GM10248 (cell line): ENCODE measurements at regions not wholly inside any gene's neighbourhood (a gene's known extent, or its start where the extent isn't known, plus 50 kb on each side); places are given as distances from the start of the nearest gene placed in this dataset.

Source experiments
- CTCF ChIA-PET: fragments of 300-600 bp; sonication (Branson Sonifier 250); formaldehyde crosslinking; extraction: SDS; loops from one replicate; lab custom pipeline; 2021; ENCODE audit warnings: antibody characterized with exemption; lab: Yijun Ruan, JAX
- POLR2A ChIA-PET: fragments of 350-650 bp; sonication (Branson Sonifier 250); formaldehyde crosslinking; extraction: SDS; loops from one replicate; lab custom pipeline; 2020; ENCODE audit warnings: antibody characterized with exemption; lab: Yijun Ruan, JAX
- DNase-seq: peaks from one replicate; pipeline ENCODE4 v3.0.0; 2012; ENCODE audit errors: extremely low spot score
- CTCF ChIP-seq: IDR thresholded peaks from 2 replicates; pipeline ENCODE4 v1.5.1; 2012; ENCODE audit warnings: mild to moderate bottlenecking, low read depth; ENCODE audit errors: extremely low read depth, missing control alignments, control extremely low read depth

- ChIA-PET CTCF (no interaction called here), POLR2A (no interaction called here)
- TF ChIP-seq CTCF, result no peak
- DNase-seq, result no peak
Measured at GRCh38 chr4:79850626-79851025, 222.4 kb downstream of the ANTXR2 start.

DNA sequence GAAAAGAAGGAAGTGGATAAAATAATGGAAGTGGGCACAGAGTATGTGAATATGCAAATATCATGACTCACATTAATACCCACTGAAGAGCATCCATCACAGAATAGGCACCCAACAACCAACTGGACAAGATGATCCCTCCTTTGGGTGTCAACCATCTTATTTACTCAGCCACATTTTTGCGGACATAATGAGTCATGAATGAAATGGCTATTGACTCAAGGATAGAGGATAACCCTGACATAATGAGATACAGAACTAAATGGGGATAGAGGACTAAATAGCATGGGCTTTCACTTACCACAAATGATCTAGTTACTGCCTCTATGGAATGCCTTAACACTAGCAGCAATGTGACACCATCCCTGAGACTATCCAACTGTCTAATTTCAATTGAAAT lies 224.7 kb downstream of the ANTXR2 start:
- CTCF ChIA-PET, result no interaction called here
- TF ChIP-seq CTCF, result no peak
- POLR2A ChIA-PET, result no interaction called here
- no peak for DNase-seq

GRCh38 chr4:79847411-79847810 lies 225.6 kb downstream of the ANTXR2 start:
- DNase-seq, result no peak
- no peak for TF ChIP-seq CTCF
- ChIA-PET CTCF (no interaction called here), POLR2A (no interaction called here)

DNA sequence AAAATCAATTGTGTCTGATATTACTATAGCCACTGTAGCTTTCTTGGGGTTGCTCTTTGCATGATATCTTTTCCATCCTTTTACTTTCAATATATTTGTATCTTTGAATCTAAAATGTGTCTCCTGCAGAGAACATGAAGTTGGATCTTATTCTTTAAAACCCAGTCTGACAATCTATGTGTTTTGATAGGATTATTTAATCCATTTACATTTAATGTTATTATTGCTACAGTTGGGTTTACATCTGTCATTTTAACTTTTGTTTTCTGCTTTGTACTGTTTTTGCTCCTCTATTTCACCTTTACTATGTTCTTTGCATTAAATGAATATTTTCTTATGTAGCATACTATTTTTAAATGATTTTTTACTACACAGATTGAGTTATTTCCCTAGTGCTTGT lies 230.9 kb downstream of the ANTXR2 start:
- TF ChIP-seq CTCF, result no peak
- POLR2A ChIA-PET, result no interaction called here
- CTCF ChIA-PET, result no interaction called here
- DNase-seq, result no peak

DNA sequence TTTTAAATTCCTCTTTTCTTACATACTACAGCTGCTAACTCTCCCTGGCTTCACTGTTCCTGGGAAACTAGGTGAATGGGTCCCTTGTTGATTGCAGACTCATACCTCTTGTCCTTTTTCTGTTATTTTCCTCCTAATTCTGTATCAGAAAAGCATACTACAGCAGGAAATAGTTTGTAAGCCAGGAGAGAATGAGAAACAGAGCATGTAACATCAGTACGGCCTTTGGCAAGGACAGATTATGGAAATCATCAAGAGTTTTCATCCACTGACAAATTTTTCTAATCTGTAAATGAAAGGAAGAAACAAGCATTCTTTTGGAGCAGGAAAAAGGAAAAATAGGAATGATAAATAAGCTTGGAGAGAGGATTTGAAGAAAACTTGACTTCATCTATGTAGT lies 239.2 kb downstream of the ANTXR2 start:
- DNase-seq, result no peak
- POLR2A ChIA-PET, result no interaction called here
- CTCF ChIA-PET, result no interaction called here
- TF ChIP-seq CTCF, result no peak

DNA sequence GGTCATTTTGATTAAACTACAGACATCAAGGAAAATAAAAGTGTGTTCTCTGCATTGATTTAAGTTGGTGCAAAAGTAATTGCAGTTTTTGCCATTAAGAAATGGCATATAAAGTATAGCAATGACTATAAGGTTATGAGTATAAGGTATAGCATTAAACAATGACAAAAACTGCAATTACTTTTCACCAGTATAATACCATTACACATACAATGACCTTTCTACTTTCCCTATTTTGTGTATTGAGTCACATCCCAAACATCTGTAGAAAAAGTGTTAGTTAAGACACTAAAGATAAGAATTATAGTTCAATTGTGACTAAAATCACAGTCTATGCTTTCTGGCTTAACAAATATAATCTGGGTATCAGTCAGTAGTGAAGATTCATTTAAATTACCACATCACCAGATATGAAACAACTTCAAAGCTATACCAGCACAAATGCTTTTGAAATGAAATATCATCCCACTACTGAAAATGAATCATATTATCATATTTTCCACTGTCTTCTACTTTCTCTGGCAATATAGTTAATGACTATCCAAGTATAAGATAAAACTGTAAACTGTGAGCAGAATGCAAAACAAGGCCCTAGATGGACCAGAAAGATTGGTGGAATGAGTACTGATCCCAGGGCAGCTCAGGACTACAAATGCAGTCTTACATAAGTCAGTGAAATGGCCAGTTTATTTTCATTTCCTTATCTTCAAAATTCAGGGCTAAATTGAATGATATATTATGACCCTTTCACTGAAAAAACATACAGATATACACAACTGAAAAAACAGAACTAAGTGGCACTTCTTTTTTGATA lies 241.1 kb downstream of the ANTXR2 start:
- DNase-seq, result no peak
- TF ChIP-seq CTCF, result no peak
- POLR2A ChIA-PET, result no interaction called here
- CTCF ChIA-PET, result no interaction called here

DNA sequence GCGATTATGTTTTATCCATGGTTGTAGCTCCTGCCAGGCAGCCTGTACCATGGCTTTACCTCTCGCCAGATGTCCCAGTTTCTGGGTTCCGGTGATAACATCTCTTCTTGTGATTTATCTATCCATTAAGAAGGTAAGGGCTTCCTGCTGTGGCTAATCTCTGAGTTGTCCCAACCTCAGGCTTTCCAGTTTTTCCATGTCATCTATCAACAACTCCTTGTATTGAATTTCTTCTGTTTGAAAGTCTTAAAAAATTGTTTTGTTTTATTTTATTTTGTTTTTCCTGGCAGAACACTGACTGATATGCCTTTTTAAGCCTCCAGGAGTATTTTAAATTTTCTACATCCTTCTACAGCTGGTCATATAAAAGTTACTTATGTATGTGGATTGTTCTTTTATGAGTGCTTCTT lies 241.9 kb downstream of the ANTXR2 start:
- DNase-seq, result no peak
- CTCF ChIA-PET, result no interaction called here
- POLR2A ChIA-PET, result no interaction called here
- TF ChIP-seq CTCF, result no peak
